GM12878 (cell line): ENCODE measurements at regions not wholly inside any gene's neighbourhood (a gene's known extent, or its start where the extent isn't known, plus 50 kb on each side); places are given as distances from the start of the nearest gene placed in this dataset.

Experiments used
- ATAC-seq: fragments of 200-7000 bp; cut with Tn5 transposase; 3 replicates; pipeline ENCODE4 v1.9.1; 2020; ENCODE audit warnings: mild to moderate bottlenecking, moderate library complexity
- BruUV-seq: library from RNA; stranded (reverse); fragments of 400-500 nt; replicated peaks from 2 replicates; lab custom pipeline; 2021; lab: Mats Ljungman, UMichigan
- CTCF ChIA-PET: fragments of 300-600 bp; sonication (Branson Sonifier 250); formaldehyde crosslinking; extraction: SDS; loops from one replicate; lab custom pipeline; 2021; ENCODE audit warnings: inconsistent platforms; lab: Yijun Ruan, JAX
- POLR2A ChIA-PET: fragments of 350-600 bp; formaldehyde crosslinking; extraction: SDS; loops from one replicate; lab custom pipeline; 2021; ENCODE audit warnings: inconsistent platforms; lab: Charles Lee
- RAD21 ChIA-PET: fragments of 300-600 bp; sonication (Branson Sonifier 250); formaldehyde crosslinking; loops from one replicate; lab custom pipeline; 2023; ENCODE audit warnings: antibody characterized with exemption; ENCODE audit not compliant: unreplicated experiment; lab: Charles Lee
- SMC1A ChIA-PET: fragments of 300-600 bp; sonication (Branson Sonifier 250); formaldehyde crosslinking; loops from one replicate; lab custom pipeline; 2023; ENCODE audit not compliant: unreplicated experiment, uncharacterized antibody; lab: Charles Lee
- DNase-seq: peaks from one replicate; pipeline ENCODE4 v3.0.0-alpha.2; 2011; ENCODE audit warnings: low read depth, low spot score
- FAIRE-seq: peaks from 3 replicates; lab custom pipeline; 2011; peaks lifted over from hg19 to GRCh38; lab: Jason Lieb, UNC
- H2AFZ ChIP-seq: 2 replicates; pipeline ENCODE4 v1.6.0; 2011; ENCODE audit warnings: low read depth, low read length, control low read depth; ENCODE audit not compliant: control insufficient read depth
- H3K27ac ChIP-seq: 2 replicates; pipeline ENCODE4 v1.5.1; 2011; ENCODE audit warnings: control low read depth; ENCODE audit not compliant: control insufficient read depth, insufficient read depth
- H3K27me3 ChIP-seq, 2 experiments: replicated peaks in 1 of 2; 2 replicates each; pipeline versions ENCODE4 v1.6.0 to v1.6.1; 2011; ENCODE audit warnings: low read length in 1 of 2; ENCODE audit not compliant: control insufficient read depth in 2 of 2, insufficient read depth in 2 of 2
- H3K36me3 ChIP-seq, 2 experiments: 2 replicates each; pipeline ENCODE4 v1.5.1; 2011; ENCODE audit warnings: low read length in 1 of 2; ENCODE audit not compliant: control insufficient read depth in 2 of 2, insufficient read depth in 2 of 2
- H3K4me1 ChIP-seq: 2 replicates; pipeline ENCODE4 v1.6.1; 2011; ENCODE audit warnings: mild to moderate bottlenecking, low read length, moderate library complexity, mixed read lengths; ENCODE audit not compliant: control insufficient read depth, insufficient read depth
- H3K4me2 ChIP-seq: 2 replicates; pipeline ENCODE4 v1.6.0; 2011; ENCODE audit warnings: control low read depth; ENCODE audit not compliant: control insufficient read depth, insufficient read depth
- H3K4me3 ChIP-seq: fragments of 200-600 bp; sonication (generic); 2 replicates; pipeline ENCODE4 v1.5.1; 2016
- H3K79me2 ChIP-seq: 2 replicates; pipeline ENCODE4 v1.6.0; 2011; ENCODE audit warnings: low read length; ENCODE audit not compliant: control insufficient read depth, insufficient read depth
- H3K9ac ChIP-seq: 2 replicates; pipeline ENCODE4 v1.8.0; 2011; ENCODE audit warnings: low read length, control low read depth, mixed read lengths; ENCODE audit not compliant: control insufficient read depth, insufficient read depth
- H3K9me3 ChIP-seq: replicated peaks from 3 replicates; pipeline ENCODE4 v1.5.1; 2011; ENCODE audit warnings: mild to moderate bottlenecking, low read length; ENCODE audit not compliant: control insufficient read depth, insufficient read depth
- H4K20me1 ChIP-seq: 2 replicates; pipeline ENCODE4 v1.6.0; 2011; ENCODE audit not compliant: control insufficient read depth, insufficient read depth
- BCLAF1 ChIP-seq: fragments of 450-650 bp; IDR thresholded peaks from 2 replicates; pipeline ENCODE4 v1.6.1; 2017; ENCODE audit warnings: antibody characterized with exemption, mild to moderate bottlenecking, moderate library complexity
- CBFB ChIP-seq: IDR thresholded peaks from 2 replicates; pipeline ENCODE4 v1.6.1; 2016; ENCODE audit warnings: antibody characterized with exemption, low read depth
- EED ChIP-seq: sonication (generic); IDR thresholded peaks from 2 replicates; pipeline ENCODE4 v1.6.1; 2016; ENCODE audit warnings: antibody characterized with exemption, low read depth
- GATAD2B ChIP-seq: fragments of 450-650 bp; conservative IDR thresholded peaks from 2 replicates; pipeline ENCODE4 v1.6.1; 2017; ENCODE audit warnings: low read depth, mild to moderate bottlenecking, moderate library complexity
- MAX ChIP-seq: IDR thresholded peaks from 2 replicates; pipeline ENCODE4 v1.6.1; 2012; ENCODE audit warnings: low read depth, low read length, improper control_type of control experiment
- NR2F1 ChIP-seq: fragments of 450-650 bp; conservative IDR thresholded peaks from 2 replicates; pipeline ENCODE4 v1.6.1; 2017; ENCODE audit warnings: mild to moderate bottlenecking
- PML ChIP-seq: IDR thresholded peaks from 2 replicates; pipeline ENCODE4 v1.6.1; 2012; ENCODE audit warnings: low read length, inconsistent platforms
- RCOR1 ChIP-seq: conservative IDR thresholded peaks from 2 replicates; pipeline ENCODE4 v1.6.1; 2012; ENCODE audit warnings: low read depth, low read length, improper control_type of control experiment
- REST ChIP-seq: IDR thresholded peaks from 2 replicates; pipeline ENCODE4 v1.6.1; 2012; ENCODE audit warnings: mild to moderate bottlenecking, low read depth, low read length
- ZNF207 ChIP-seq: fragments of 450-650 bp; IDR thresholded peaks from 2 replicates; pipeline ENCODE4 v1.6.1; 2014; ENCODE audit warnings: antibody characterized with exemption, mild to moderate bottlenecking, borderline replicate concordance
- ZNF622 ChIP-seq: fragments of 450-650 bp; IDR thresholded peaks from 2 replicates; pipeline ENCODE4 v1.6.1; 2017; ENCODE audit warnings: mild to moderate bottlenecking, inconsistent platforms
- WGBS: methylation state at CpG from one replicate; pipeline ENCODE4 v1.1.6; 2016; ENCODE audit warnings: low lambda C conversion rate; ENCODE audit not compliant: insufficient replicate concordance, insufficient coverage; ENCODE audit errors: missing lambda C conversion rate; 5-methylcytosine and 5-hydroxymethylcytosine counted together
- in situ Hi-C: fragments of 300-500 bp; cut with MboI; formaldehyde crosslinking; loops from 9 replicates; pipeline ENCODE4 v1.14.3; 2018; ENCODE audit warnings: mixed read lengths
- intact Hi-C: fragments of 100-400 bp; cut with micrococcal nuclease; formaldehyde crosslinking; loops from one replicate; pipeline ENCODE4 v1.14.2; 2022; ENCODE audit not compliant: unreplicated experiment

GRCh38 chr17:13302983-13303382, 285.2 kb upstream of the ELAC2 start (continued):
- no peak for TF ChIP-seq NR2F1

- 3% methylated on average over 3 of the region's 3 CpGs for WGBS
- Histone ChIP-seq H3K4me3 (no peak overlapping the region), H3K4me1 (no peaks in the 10 kb centered on the region), H3K27ac (no peak overlapping the region), H4K20me1 (no peaks in the 10 kb centered on the region), H3K27me3 (no peaks in the 10 kb centered on the region), H3K79me2 (no peaks in the 10 kb centered on the region), H3K9ac (no peak overlapping the region), H2AFZ (no peak overlapping the region), H3K9me3 (no peaks in the 10 kb centered on the region), H3K36me3 (no peaks in the 10 kb centered on the region), H3K4me2 (no peak overlapping the region)
- TF ChIP-seq ZNF207 (no peak), MAX (no peak), EED (no peak), PML (no peak), GATAD2B (no peak)
- ChIA-PET SMC1A (no interaction called here), POLR2A (no interaction called here), CTCF (interaction anchor here (1.0 to 1.6 kb wide), 2 partner anchors 35 to 296 kb away, joined by 3 read pairs; no protein-coding TSS in a partner anchor), RAD21 (no interaction called here)
- BruUV-seq: no TSS peak
- ATAC-seq: no peak
- intact Hi-C loops: no loop called here
- in situ Hi-C loops: loop anchor here (25.0 kb wide), 1 partner anchor 90 kb away; no protein-coding TSS in a partner anchor
- DNase-seq: no peak
- FAIRE-seq: no peak
These were observed 284.6 kb upstream of the ELAC2 start for GRCh38 chr17:13302419-13302818.

- no peak overlapping the region for H2AFZ ChIP-seq
- RAD21 ChIA-PET: no interaction called here
- WGBS: 32% methylated on average over 3 of the region's 3 CpGs
- no peak for ATAC-seq
- POLR2A ChIA-PET: no interaction called here
- in situ Hi-C loops (no loop called here), intact Hi-C loops (no loop called here)
- H3K36me3 ChIP-seq: no peaks in the 10 kb centered on the region
- H3K27ac ChIP-seq: no peak overlapping the region
- CTCF ChIA-PET: interaction anchor here (1.0 kb wide), 1 partner anchor 267 kb away, joined by 4 read pairs; no protein-coding TSS in a partner anchor
- no peaks in the 10 kb centered on the region for H3K79me2 ChIP-seq
- no TSS peak for BruUV-seq
- H3K4me1 ChIP-seq: no peaks in the 10 kb centered on the region
- no peaks in the 10 kb centered on the region for H4K20me1 ChIP-seq
- H3K9me3 ChIP-seq: no peaks in the 10 kb centered on the region
- SMC1A ChIA-PET: interaction anchor here (0.7 to 1.2 kb wide), 2 partner anchors 17 to 24 kb away, joined by 3 read pairs; no protein-coding TSS in a partner anchor
- no peak for DNase-seq
- H3K4me3 ChIP-seq: no peak overlapping the region
- no peak overlapping the region for H3K9ac ChIP-seq
- no peak overlapping the region for H3K4me2 ChIP-seq
- FAIRE-seq: no peak
- no peaks in the 10 kb centered on the region for H3K27me3 ChIP-seq
- no peak for TF ChIP-seq CBFB
- TF ChIP-seq REST: no peak
- no peak for TF ChIP-seq BCLAF1
- TF ChIP-seq RCOR1: no peak
- TF ChIP-seq ZNF622: no peak
These were observed 279.4 kb upstream of the ELAC2 start for GRCh38 chr17:13297183-13297582.
